ENCODE measurements at regions not wholly inside any gene's neighbourhood (a gene's known extent, or its start where the extent isn't known, plus 50 kb on each side); places are given as distances from the start of the nearest gene placed in this dataset.

DNA sequence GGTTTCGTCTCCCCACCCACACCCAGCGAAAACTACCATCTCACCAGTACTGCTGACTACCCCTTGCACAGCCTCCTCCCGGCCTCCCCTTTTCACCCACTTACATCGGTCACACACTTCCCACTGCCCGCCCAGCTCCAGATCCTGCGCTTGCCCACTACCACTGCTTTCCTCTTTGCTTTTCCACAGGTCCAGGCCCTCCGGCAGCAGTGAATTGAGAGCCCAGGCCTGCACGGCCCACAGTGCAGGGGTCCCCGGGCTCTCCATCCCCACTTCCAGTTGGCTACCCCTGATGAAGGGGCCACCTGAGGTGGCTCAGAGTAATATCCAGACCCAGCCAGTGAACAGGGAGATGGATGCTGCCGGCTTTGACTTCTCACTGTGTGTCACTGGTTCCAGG, 120.2 kb upstream of the FSTL4 start:
- H3K27ac ChIP-seq: no peak overlapping the region
- no peak for TF ChIP-seq ZFX (IDR thresholded peaks at IDR 0.05; ENCODE audit: borderline replicate concordance)
- TF ChIP-seq, protein P1, sequence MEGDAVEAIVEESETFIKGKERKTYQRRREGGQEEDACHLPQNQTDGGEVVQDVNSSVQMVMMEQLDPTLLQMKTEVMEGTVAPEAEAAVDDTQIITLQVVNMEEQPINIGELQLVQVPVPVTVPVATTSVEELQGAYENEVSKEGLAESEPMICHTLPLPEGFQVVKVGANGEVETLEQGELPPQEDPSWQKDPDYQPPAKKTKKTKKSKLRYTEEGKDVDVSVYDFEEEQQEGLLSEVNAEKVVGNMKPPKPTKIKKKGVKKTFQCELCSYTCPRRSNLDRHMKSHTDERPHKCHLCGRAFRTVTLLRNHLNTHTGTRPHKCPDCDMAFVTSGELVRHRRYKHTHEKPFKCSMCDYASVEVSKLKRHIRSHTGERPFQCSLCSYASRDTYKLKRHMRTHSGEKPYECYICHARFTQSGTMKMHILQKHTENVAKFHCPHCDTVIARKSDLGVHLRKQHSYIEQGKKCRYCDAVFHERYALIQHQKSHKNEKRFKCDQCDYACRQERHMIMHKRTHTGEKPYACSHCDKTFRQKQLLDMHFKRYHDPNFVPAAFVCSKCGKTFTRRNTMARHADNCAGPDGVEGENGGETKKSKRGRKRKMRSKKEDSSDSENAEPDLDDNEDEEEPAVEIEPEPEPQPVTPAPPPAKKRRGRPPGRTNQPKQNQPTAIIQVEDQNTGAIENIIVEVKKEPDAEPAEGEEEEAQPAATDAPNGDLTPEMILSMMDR (IDR thresholded peaks at IDR 0.05): no peak

DNA sequence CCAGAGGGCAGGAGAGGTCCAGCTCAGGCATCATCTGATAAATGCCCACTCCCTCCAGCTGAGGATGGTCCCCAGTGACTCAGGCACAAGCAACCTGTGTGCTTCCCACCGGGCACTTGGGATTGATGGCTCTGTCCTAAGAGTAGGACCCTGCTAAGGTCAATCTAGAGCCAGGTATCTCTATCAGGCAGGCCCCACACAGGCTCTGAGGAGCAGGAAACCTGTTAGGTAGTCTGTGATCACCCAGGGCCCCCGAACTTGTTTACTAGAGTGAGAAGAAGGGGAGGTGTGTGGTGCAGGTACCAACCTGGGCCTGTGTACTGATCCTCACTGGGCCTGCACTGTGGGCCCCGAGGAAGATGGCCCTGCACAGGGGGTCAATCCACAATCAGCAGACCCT, 119.6 kb upstream of the FSTL4 start:
- H3K27ac ChIP-seq: no peak overlapping the region
- TF ChIP-seq ZFX (IDR thresholded peaks at IDR 0.05; ENCODE audit: borderline replicate concordance): no peak
- TF ChIP-seq, protein P1 (IDR thresholded peaks at IDR 0.05): no peak

- no peak for TF ChIP-seq ZFX (IDR thresholded peaks at IDR 0.05; ENCODE audit: borderline replicate concordance)
- TF ChIP-seq, protein P1 (IDR thresholded peaks at IDR 0.05): no peak
- H3K27ac ChIP-seq: no peak overlapping the region
Observed at GRCh38 chr5:133730866-133731265, 118.5 kb upstream of the FSTL4 start.

GRCh38 chr5:133730346-133730745, 118.0 kb upstream of the FSTL4 start:
- no peak overlapping the region for H3K27ac ChIP-seq
- TF ChIP-seq ZFX (IDR thresholded peaks at IDR 0.05; ENCODE audit: borderline replicate concordance): no peak
- TF ChIP-seq, protein P1 (IDR thresholded peaks at IDR 0.05): no peak

- TF ChIP-seq, protein P1 (IDR thresholded peaks at IDR 0.05): no peak
- no peak for TF ChIP-seq ZFX (IDR thresholded peaks at IDR 0.05; ENCODE audit: borderline replicate concordance)
Observed at GRCh38 chr5:133729800-133730199, 117.5 kb upstream of the FSTL4 start.

GRCh38 chr5:133728475-133728874, 116.1 kb upstream of the FSTL4 start:
- TF ChIP-seq, protein P1 (IDR thresholded peaks at IDR 0.05): no peak
- no peak for TF ChIP-seq ZFX (IDR thresholded peaks at IDR 0.05; ENCODE audit: borderline replicate concordance)
- no peak overlapping the region for H3K27ac ChIP-seq

More at GRCh38 chr5:133729800-133730199, 117.5 kb upstream of the FSTL4 start:
- H3K27ac ChIP-seq: no peak overlapping the region

- TF ChIP-seq, protein P1 (IDR thresholded peaks at IDR 0.05): no peak
- TF ChIP-seq ZFX (IDR thresholded peaks at IDR 0.05; ENCODE audit: borderline replicate concordance): no peak
- no peak overlapping the region for H3K27ac ChIP-seq
Observed at GRCh38 chr5:133727636-133728035, 115.3 kb upstream of the FSTL4 start.
